ENCODE measurements at regions not wholly inside any gene's neighbourhood (a gene's known extent, or its start where the extent isn't known, plus 50 kb on each side); places are given as distances from the start of the nearest gene placed in this dataset.

DNA sequence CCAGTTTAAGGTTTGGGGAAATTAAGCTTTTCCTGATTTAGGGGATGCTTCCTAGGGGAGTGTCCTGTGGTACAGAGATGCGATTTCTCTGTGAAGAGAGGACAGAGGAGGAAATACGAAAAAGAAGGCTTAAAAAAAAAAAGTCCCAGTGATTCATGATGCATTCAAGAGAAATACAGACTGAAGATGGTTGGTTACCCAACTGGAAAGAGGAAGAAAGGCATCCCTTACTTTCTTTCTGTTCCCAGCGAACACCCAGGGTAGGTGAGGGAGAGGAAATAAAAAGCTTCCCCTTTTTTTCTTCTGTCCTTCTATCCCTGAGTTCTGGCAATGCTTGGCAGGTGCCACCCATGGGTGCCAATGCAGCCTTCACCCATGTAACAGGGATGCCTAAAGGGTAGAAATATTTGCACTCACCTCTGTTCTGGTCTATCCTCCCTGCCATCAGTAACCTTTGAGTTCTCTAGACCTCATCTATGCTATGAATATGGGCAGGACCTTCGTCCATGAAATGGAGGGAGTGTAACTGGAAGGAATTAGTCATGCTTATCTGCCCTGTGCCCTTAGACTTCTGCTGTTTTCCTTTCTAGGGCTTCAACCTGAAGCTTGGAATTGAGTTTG is 230.1 kb upstream of the GALNTL6 start:
- H3K27me3 Mint-ChIP-seq (ENCODE audit: insufficient read depth), result peaks cover 2% of the 10 kb centered on the region; the same call in 1 of the 2 replicates
- H3K4me3 Mint-ChIP-seq, result no peak overlapping the region
- H3K4me1 Mint-ChIP-seq (ENCODE audit: low read depth), result no peaks in the 10 kb centered on the region
- TF ChIP-seq CTCF (IDR thresholded peaks at IDR 0.05), result no peak
- no peak for DNase-seq
- peaks cover 32% of the 10 kb centered on the region for H3K9me3 Mint-ChIP-seq
- no peak overlapping the region for H3K27ac Mint-ChIP-seq
- no peaks in the 10 kb centered on the region for H3K36me3 Mint-ChIP-seq (ENCODE audit: low read depth)

DNA sequence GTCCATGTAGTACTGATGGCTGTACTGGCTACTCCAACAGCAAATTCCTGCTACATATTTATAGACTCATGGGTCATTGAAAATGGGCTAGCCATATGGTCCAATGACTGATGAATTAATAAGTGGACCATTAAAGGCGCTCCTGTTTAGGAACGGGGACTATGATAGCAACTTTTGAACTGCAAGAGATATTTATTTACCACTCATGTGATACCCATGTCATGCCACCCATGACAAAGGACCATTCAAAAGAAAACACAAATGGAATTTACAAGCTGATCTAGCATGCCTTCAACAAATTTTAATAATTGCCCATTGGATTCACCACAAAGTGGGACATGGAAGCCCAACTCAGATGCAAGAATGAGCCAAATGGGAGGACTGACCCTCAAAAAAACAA is 240.0 kb upstream of the GALNTL6 start:
- peaks cover 50% of the 10 kb centered on the region for H3K9me3 Mint-ChIP-seq
- H3K36me3 Mint-ChIP-seq (ENCODE audit: low read depth), result no peaks in the 10 kb centered on the region
- H3K27ac Mint-ChIP-seq, result no peak overlapping the region
- no peaks in the 10 kb centered on the region for H3K4me1 Mint-ChIP-seq (ENCODE audit: low read depth)
- DNase-seq, result no peak
- no peak overlapping the region for H3K4me3 Mint-ChIP-seq
- no peak for TF ChIP-seq CTCF (IDR thresholded peaks at IDR 0.05)
- peaks cover under 1% of the 10 kb centered on the region; the same call in 1 of the 2 replicates for H3K27me3 Mint-ChIP-seq (ENCODE audit: insufficient read depth)

DNA sequence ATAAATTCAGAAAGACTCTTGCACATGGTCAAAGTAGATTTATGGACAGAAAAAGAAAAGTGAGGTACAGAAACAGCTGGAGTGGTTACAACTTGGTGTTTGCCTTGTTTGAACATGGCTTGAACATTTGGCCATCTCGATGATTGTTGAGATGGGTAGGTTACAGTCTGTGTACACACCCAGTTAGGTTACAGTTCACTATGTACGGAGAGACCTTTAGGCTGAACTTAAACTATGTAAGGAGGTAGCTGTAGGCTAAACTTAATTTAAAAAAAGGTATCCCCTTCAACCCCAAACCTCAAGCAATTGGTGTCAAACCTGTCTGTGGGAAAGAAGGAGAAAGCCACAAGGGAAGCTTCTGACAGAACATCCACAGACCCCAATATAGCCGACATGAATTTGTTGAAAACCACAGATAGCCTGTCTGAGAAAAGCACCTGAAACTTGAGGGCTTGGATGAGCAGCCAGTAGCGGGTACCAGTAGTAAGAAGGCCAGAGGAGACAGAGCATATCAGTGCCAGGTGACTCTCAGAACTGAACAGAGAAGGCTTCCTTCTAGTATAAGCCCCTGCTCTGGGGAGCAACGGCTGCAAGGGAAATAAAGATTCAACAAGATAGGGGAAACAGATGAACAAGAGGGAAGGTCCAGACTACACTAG is 247.9 kb upstream of the GALNTL6 start:
- TF ChIP-seq CTCF (IDR thresholded peaks at IDR 0.05), result no peak
- Mint-ChIP-seq H3K27me3 (ENCODE audit: insufficient read depth) (peaks cover 3% of the 10 kb centered on the region; the same call in 1 of the 2 replicates), H3K27ac (no peak overlapping the region), H3K4me3 (no peak overlapping the region), H3K9me3 (peaks cover 13% of the 10 kb centered on the region), H3K36me3 (ENCODE audit: low read depth) (no peaks in the 10 kb centered on the region), H3K4me1 (ENCODE audit: low read depth) (no peaks in the 10 kb centered on the region)
- no peak for DNase-seq

GRCh38 chr4:171561419-171561818 is 251.8 kb upstream of the GALNTL6 start:
- H3K27me3 Mint-ChIP-seq (ENCODE audit: insufficient read depth), result no peaks in the 10 kb centered on the region
- H3K4me1 Mint-ChIP-seq (ENCODE audit: low read depth), result no peaks in the 10 kb centered on the region
- no peaks in the 10 kb centered on the region for H3K36me3 Mint-ChIP-seq (ENCODE audit: low read depth)
- no peak overlapping the region for H3K4me3 Mint-ChIP-seq
- no peak for DNase-seq
- peaks cover 12% of the 10 kb centered on the region for H3K9me3 Mint-ChIP-seq
- no peak overlapping the region for H3K27ac Mint-ChIP-seq
- no peak for TF ChIP-seq CTCF (IDR thresholded peaks at IDR 0.05)

DNA sequence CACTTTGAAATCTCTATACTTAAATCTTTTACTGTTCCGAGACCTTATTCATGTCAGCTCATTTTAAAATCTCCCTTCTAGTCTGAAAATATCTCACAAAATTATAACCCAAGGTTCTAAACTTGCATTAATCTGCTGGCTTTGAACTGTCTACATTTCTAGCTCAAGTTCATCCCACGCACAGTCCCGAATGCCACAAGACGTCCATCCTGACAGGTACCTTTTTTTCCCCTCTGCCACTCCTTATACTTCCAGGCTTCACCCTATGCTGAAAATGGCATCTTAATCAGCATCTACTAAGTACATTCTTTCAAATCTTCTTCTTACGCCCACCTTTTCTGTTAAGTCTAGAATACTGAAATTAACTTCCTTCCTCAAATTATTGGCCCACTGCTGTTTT is 259.2 kb upstream of the GALNTL6 start:
- DNase-seq, result no peak
- H3K27me3 Mint-ChIP-seq (ENCODE audit: insufficient read depth), result no peaks in the 10 kb centered on the region
- no peaks in the 10 kb centered on the region for H3K36me3 Mint-ChIP-seq (ENCODE audit: low read depth)
- H3K27ac Mint-ChIP-seq, result no peak overlapping the region
- no peak overlapping the region for H3K4me3 Mint-ChIP-seq
- peaks cover 26% of the 10 kb centered on the region for H3K9me3 Mint-ChIP-seq
- TF ChIP-seq CTCF (IDR thresholded peaks at IDR 0.05), result no peak
- H3K4me1 Mint-ChIP-seq (ENCODE audit: low read depth), result no peaks in the 10 kb centered on the region

Data from HFFc6 (cell line).